GM12892 (cell line): ENCODE measurements at regions not wholly inside any gene's neighbourhood (a gene's known extent, or its start where the extent isn't known, plus 50 kb on each side); places are given as distances from the start of the nearest gene placed in this dataset.

ENCODE experiments used
- DNase-seq: peaks from one replicate; pipeline ENCODE4 v3.0.0; 2011; ENCODE audit not compliant: insufficient read length
- FAIRE-seq: peaks from 2 replicates; lab custom pipeline; 2011; peaks lifted over from hg19 to GRCh38; lab: Jason Lieb, UNC
- POLR2A ChIP-seq: IDR thresholded peaks from 2 replicates; pipeline ENCODE4 v1.6.1; 2011; ENCODE audit warnings: low read depth, low read length, control low read depth
- POLR2AphosphoS5 ChIP-seq: IDR thresholded peaks from 2 replicates; pipeline ENCODE4 v1.6.1; 2011; ENCODE audit warnings: low read depth, low read length, control low read depth
- TAF1 ChIP-seq: IDR thresholded peaks from 2 replicates; pipeline ENCODE4 v1.6.1; 2011; ENCODE audit warnings: low read depth, mild to moderate bottlenecking, control low read depth, low read length, borderline replicate concordance

DNA sequence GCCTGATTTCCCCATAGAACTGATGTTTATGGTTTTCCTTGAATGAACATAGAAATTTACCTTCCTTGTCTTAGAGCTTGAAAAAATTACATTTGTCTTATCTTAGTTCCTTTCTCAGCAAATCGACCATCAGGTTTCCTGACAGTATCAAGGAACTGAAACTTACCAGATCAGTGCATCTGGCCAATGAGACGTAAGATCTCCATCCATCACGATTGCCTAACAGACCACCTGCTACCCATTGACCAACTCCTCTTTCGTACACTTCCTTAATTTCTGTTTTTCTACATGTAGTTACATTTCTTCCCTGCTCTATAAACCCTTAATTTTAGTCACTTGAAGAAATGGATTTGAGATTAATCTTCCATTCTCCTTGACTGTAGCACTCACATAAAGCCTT, 57.4 kb upstream of the TMPRSS15 start:
- DNase-seq, result no peak
- TF ChIP-seq POLR2A (no peak), TAF1 (no peak), POLR2AphosphoS5 (no peak)
- no peak for FAIRE-seq

GRCh38 chr21:18461743-18462142, 58.2 kb upstream of the TMPRSS15 start:
- no peak for DNase-seq

GRCh38 chr21:18467715-18468114, 64.1 kb upstream of the TMPRSS15 start:
- TF ChIP-seq TAF1 (no peak), POLR2AphosphoS5 (no peak), POLR2A (no peak)
- FAIRE-seq, result no peak
- DNase-seq, result no peak

More at GRCh38 chr21:18461743-18462142, 58.2 kb upstream of the TMPRSS15 start:
- TF ChIP-seq TAF1 (no peak), POLR2AphosphoS5 (no peak), POLR2A (no peak)
- no peak for FAIRE-seq

GRCh38 chr21:18468790-18469189, 65.2 kb upstream of the TMPRSS15 start:
- no peak for FAIRE-seq
- no peak for DNase-seq
- TF ChIP-seq POLR2AphosphoS5, result no peak

DNA sequence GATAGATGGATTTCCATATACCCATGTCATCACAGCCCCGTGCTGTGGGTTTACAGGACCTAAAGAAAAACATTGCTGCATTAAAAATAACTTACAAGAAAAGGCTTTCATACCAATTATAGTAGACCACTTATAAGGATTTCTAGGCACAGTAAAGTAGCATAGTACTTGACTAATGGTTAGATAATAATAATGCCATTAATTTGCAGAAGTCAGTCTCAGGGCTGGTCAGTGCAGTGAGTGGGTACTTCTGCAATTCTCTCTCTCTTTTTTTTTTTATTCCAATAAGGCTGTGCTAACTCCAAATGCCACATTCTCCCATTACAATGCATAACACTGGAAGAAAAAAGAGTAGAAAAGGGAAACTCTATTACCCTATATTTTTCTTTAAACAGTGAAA, 73.1 kb upstream of the TMPRSS15 start:
- TF ChIP-seq TAF1, result no peak
- TF ChIP-seq POLR2A, result no peak
- no peak for TF ChIP-seq POLR2AphosphoS5
- DNase-seq (no peak), FAIRE-seq (no peak)

DNA sequence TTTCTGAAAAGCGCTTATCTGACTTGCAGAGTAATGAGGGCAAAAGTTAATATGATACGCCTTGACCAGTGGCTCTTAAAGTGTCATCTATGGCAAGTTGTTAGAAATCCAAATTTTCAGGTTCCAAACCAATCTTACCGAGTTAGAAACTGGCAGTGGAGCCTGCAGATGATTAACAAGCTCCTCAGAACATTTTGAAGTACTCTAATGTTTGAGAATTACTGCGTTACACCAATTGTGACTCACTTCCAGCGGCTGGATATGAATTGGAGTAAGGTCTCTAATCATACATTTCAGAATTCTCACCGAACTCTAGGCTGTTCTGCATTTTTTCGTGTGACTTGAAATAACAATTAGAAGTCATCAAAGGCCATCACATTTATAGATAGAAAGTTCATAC, 73.5 kb upstream of the TMPRSS15 start:
- no peak for FAIRE-seq
- no peak for TF ChIP-seq POLR2A
- no peak for TF ChIP-seq TAF1
- no peak for TF ChIP-seq POLR2AphosphoS5

DNA sequence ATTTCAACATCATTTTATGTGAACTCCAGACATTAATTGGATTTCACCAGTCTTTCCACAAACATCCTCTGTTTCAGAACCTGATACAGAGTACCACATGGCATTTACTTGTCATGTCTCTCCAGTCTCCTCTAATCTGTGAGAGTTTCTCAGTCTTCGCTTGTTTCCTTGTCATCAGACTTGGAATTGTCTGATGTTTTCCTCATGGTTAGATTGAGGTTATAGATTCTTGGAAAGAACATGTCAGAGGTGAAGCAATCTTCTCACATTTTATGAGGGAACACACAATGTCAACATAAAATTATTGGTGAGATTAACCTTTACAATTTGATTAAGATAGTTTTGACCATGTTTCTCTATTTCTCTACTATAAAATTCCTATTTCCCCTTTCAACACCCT, 74.9 kb upstream of the TMPRSS15 start:
- DNase-seq, result no peak
- no peak for FAIRE-seq
- TF ChIP-seq POLR2AphosphoS5 (no peak), TAF1 (no peak), POLR2A (no peak)

More for the DNA sequence above, 73.5 kb upstream of the TMPRSS15 start:
- DNase-seq, result no peak

DNA sequence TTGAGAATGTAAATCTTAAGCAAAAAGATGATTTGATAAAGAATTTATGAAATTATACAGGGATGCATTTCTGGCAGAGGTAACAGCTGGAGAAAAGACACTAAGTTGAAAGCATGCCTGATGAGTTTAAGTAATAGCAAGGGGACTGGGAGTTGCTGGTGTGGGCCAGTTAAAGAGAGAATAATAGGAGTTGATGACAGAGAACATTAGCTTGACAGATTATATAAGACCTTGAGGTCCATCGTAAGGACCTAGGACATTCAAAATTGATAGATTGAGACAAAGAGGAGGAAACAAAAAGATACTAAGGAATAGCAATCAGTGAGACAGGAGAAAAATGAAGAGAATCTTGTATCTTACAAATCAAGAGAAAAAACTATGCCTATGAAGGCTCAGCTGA, 84.7 kb upstream of the TMPRSS15 start:
- no peak for TF ChIP-seq POLR2AphosphoS5
- no peak for TF ChIP-seq TAF1
- no peak for TF ChIP-seq POLR2A
- no peak for DNase-seq
- FAIRE-seq, result no peak

DNA sequence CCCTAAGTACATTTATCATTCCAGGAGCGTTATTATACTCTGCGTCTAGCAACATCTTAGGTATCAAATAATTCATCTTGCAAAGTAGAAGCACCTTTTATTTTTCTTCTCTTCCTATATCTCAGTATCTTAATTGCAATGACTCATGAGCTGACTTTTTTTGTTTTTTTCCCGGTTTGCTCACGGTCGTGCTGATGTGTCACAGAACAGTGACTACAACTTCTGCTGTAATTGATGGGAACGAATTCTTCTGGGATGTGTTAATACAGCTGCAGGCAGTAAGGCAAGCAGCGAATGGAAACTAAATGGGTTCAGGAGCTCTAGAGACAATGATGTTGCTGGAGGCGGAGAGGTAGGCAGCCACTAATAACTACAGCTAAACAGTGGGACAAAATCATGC, 89.8 kb upstream of the TMPRSS15 start:
- FAIRE-seq (no peak), DNase-seq (no peak)
- TF ChIP-seq TAF1, result no peak
- no peak for TF ChIP-seq POLR2AphosphoS5
- no peak for TF ChIP-seq POLR2A

GRCh38 chr21:18495523-18495922, 91.9 kb upstream of the TMPRSS15 start:
- FAIRE-seq (no peak), DNase-seq (no peak)
- TF ChIP-seq POLR2A (no peak), POLR2AphosphoS5 (no peak), TAF1 (no peak)

DNA sequence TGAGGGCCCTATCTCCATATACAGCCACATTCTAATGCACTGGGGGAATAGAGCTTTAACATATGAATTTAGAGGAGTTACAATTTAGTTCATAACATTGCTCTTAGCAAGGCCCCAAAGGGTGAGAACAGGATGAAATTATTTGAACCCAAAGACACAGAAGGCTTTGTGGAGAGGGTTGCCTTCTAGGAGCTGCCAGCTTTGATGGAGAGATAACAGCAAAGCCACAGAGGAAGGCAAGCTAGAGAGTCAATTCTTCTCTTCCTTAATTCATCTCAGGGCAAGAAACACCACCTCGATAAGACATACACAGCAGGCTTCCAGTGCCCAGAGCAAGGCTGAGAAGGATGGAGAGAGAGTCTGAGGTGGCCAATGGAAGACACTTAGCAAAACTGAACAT, 94.8 kb upstream of the TMPRSS15 start:
- TF ChIP-seq TAF1 (no peak), POLR2A (no peak), POLR2AphosphoS5 (no peak)
- no peak for DNase-seq
- no peak for FAIRE-seq

DNA sequence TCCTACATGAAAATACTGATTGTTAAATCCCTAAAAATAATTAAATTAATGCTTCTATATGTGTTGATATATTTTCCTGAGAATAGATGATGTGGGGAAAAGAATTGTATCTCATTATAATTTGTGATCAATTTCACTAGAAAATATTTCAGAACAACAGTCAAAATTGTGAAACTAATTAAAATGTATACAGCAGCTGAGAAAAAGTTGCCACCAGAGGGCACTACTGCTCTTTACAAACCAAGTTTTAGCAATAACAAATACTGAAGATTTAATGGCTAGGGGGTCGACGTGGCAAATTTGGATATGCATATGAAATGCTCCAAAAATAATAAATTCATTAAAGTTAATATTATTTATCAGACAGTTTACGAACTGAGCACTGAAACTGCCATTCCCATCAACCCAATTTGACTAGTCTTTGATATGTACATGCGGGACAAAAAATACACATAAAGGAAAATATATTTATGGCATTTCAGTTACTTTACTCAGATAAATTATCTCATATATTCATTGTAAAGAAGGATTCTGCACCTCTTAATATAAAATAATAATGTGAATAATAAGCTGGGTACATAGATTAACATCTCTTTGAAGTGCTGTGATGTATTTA, 96.3 kb upstream of the TMPRSS15 start:
- TF ChIP-seq POLR2A (no peak), TAF1 (no peak), POLR2AphosphoS5 (no peak)
- DNase-seq, result no peak
- FAIRE-seq, result no peak
